ENCODE measurements at regions not wholly inside any gene's neighbourhood (a gene's known extent, or its start where the extent isn't known, plus 50 kb on each side); places are given as distances from the start of the nearest gene placed in this dataset.
"Not testable (repeated sequence)": the region's sequence is repeated elsewhere in the genome, so short reads cannot be mapped to it uniquely, and the experiment has no call there.

- no peak for DNase-seq
These were observed 142.2 kb downstream of the NR2F2 start for GRCh38 chr15:96472681-96473080.

GRCh38 chr15:96473556-96473955 lies 143.1 kb downstream of the NR2F2 start:
- no peak for DNase-seq

GRCh38 chr15:96474231-96474664 lies 143.7 kb downstream of the NR2F2 start:
- no peak for DNase-seq

GRCh38 chr15:96477227-96477626 lies 146.7 kb downstream of the NR2F2 start:
- no peak for DNase-seq

GRCh38 chr15:96484412-96484811 lies 153.9 kb downstream of the NR2F2 start:
- DNase-seq: not testable (repeated sequence)

- DNase-seq: no peak
These were observed 154.3 kb downstream of the NR2F2 start for GRCh38 chr15:96484830-96485229.

GRCh38 chr15:96487245-96487644 lies 156.7 kb downstream of the NR2F2 start:
- no peak for DNase-seq

GRCh38 chr15:96491066-96491699 lies 160.7 kb downstream of the NR2F2 start:
- not testable (repeated sequence) for DNase-seq

GRCh38 chr15:96491700-96492644 lies 161.5 kb downstream of the NR2F2 start:
- not testable (repeated sequence) for DNase-seq

- DNase-seq: no peak
These were observed 164.0 kb downstream of the NR2F2 start for GRCh38 chr15:96494505-96494904.

- DNase-seq: no peak
These were observed 164.9 kb downstream of the NR2F2 start for GRCh38 chr15:96495386-96495785.

GRCh38 chr15:96497951-96498350 lies 167.5 kb downstream of the NR2F2 start:
- no peak for DNase-seq

- DNase-seq: no peak
These were observed 170.0 kb downstream of the NR2F2 start for GRCh38 chr15:96500508-96500907.

- DNase-seq: no peak
These were observed 170.9 kb downstream of the NR2F2 start for GRCh38 chr15:96501362-96501761.

GRCh38 chr15:96502196-96502595 lies 171.7 kb downstream of the NR2F2 start:
- DNase-seq: no peak

- no peak for DNase-seq
These were observed 172.8 kb downstream of the NR2F2 start for GRCh38 chr15:96503276-96503675.

- DNase-seq: no peak
These were observed 173.9 kb downstream of the NR2F2 start for GRCh38 chr15:96504371-96504770.

GRCh38 chr15:96505014-96505413 lies 174.5 kb downstream of the NR2F2 start:
- no peak for DNase-seq

GRCh38 chr15:96514607-96515285 lies 184.2 kb downstream of the NR2F2 start:
- DNase-seq: no peak

- no peak for DNase-seq
These were observed 184.9 kb downstream of the NR2F2 start for GRCh38 chr15:96515371-96515770.

- DNase-seq: no peak
These were observed 190.9 kb downstream of the NR2F2 start for GRCh38 chr15:96521386-96521785.

GRCh38 chr15:96524676-96525417 lies 194.3 kb downstream of the NR2F2 start:
- no peak for DNase-seq

GRCh38 chr15:96535148-96535547 lies 204.6 kb downstream of the NR2F2 start:
- no peak for DNase-seq

Measured in NCI-H1436 (cell line).